ENCODE measurements at regions not wholly inside any gene's neighbourhood (a gene's known extent, or its start where the extent isn't known, plus 50 kb on each side); places are given as distances from the start of the nearest gene placed in this dataset.

DNA sequence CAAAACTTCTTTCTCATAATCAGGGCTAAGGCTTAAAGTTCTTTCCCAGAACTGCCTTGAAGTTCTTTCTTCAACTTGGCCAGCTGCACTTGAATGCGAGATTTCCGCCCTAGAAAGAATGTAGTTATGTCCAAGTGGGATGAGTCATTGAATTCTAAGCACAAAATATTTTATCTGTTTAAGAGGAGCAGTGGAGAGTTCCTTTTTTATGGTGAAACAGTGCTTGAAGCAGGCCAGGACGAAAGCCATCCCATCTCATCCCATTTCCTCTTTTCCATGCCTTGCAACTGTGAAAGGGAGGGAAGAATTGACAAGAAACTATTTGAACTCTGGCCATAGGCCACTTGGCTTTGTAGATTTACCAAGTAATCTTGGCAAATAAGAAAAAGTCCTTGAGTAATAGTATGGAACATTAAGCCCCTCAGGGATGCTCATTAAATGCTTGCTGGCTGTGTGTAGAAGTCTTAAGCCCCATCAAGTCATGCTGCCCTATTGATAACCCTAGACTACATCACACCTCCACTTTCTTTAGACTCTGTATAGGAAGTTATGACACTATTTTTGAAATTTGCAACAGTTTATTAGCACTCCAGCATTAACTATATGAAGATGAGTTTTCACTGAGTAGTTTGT is 174.5 kb downstream of the KCTD12 start:
- peak; percentile 97 for DNase-seq

DNA sequence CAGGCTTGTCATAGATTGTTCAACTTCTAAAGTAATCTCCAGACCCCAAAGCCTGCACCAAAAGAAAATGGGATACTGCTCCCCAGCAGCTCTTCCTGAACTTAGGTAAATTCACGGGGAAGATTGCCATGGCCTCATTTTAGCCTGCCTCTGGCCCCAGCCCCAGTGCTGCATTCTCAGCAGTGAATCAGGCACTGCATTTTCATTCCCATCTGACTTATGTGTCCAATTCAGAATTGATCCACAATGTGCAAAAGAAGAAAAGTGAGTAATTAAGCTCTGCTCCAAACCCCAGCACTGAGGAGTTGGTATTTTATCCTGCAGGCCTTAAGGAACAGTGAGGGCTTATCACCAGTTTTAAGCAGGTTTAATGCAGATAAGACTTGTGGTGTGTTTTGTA is 176.4 kb downstream of the KCTD12 start:
- no peak for DNase-seq

- no peak for DNase-seq
These were observed 178.0 kb downstream of the KCTD12 start for GRCh38 chr13:76708138-76708688.

GRCh38 chr13:76707360-76707759 is 178.8 kb downstream of the KCTD12 start:
- no peak for DNase-seq

GRCh38 chr13:76703621-76704288 is 182.4 kb downstream of the KCTD12 start:
- DNase-seq: no peak

DNA sequence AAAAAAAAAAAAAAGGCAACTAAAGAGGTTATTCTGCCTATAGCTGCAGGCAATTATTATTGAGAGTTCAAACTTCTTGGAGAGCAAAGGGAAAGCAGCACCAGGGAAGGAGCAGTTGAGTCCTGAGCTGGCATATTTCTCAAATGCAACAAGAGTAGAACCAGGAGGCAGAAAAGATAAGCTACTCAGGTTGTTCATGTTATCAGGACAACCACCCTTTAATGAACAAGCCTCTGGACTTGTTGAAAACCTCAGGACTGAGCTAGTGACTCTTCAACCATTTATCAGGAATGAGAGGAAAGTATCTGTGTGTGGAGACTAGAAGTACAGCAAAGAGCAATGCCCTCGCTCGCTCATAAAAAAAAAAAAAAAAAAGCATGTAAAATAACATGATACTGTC is 183.0 kb downstream of the KCTD12 start:
- no peak for DNase-seq

- no peak for DNase-seq
These were observed 188.9 kb downstream of the KCTD12 start for GRCh38 chr13:76697288-76697687.

DNA sequence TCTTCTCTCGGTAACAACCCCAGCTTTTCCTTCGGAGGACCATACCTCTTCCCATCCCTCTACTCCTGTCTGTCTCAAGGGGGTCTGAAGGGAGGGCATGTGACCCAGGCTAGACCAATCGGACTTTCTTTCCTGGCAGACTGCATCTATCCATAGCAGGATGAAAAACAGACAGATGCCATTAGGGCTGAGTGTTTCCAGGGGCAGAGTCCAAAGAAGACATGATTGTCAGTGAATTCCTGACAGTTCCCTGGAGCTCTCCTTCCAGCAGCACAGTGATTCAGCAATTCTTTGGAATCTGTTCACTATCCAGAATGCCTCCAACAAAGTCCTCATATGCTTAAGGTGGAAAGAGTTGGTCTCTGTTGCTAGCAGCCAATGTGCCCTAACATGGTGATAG is 189.8 kb downstream of the KCTD12 start:
- no peak for DNase-seq

GRCh38 chr13:76693086-76693485 is 193.1 kb downstream of the KCTD12 start:
- no peak for DNase-seq

- no peak for DNase-seq
These were observed 193.9 kb downstream of the KCTD12 start for GRCh38 chr13:76692346-76692745.

DNA sequence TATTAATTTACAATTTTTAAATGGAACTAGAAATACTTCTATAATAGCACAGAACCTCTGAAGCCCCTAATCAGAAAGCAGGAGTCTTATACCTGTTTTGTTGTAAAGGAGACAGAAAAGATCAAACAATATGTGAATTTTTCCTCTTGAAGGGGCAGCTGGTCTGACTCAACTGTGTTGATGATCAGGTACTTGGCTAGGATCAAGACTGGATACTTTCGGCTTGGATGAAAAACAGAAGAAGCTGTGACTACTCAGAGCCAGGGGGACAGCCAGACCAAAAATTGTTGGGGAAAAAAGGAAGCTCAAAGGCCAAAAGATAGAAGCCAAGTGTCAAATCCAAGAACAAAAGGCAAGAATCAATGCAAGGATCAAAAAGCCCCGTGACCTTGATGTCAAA is 195.6 kb downstream of the KCTD12 start:
- DNase-seq: no peak

DNA sequence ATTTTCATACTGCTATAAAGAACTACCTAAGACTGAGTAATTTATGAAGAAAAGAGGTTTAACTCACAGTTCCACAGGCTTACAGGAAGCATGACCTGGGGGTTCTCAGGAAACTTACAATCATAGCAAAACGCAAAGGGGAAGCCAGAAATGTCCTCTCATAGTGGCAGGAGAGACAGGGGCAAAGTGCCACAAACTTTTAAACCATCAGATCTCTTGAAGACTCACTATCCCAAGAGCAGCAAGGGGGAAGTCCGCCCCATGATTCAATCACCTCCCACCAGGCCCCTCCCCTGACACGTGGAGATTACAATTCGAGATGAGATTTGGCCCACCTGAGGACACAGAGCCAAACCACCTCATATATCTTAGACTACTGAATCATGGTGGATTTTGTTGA is 198.7 kb downstream of the KCTD12 start:
- DNase-seq: no peak

DNA sequence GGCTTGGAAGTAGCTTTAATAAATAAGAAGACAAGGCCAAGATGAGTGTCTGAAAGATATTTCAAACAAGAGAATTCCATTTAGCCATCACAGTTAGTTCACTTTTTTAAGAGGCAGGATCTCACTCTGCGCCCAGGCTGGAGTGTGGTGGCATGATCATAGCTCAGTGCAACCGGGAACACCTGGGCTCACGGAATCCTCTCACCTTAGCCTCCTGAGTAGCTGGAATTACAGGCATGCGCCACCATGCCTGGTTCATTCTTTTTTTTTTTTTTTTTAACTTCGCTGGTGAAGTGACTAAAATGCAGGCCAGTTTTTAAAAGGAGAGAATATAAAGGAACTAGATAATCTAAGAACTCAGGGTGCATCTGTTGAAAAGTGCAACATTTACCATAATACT is 200.3 kb downstream of the KCTD12 start:
- no peak for DNase-seq

GRCh38 chr13:76684336-76684735 is 201.9 kb downstream of the KCTD12 start:
- no peak for DNase-seq

DNA sequence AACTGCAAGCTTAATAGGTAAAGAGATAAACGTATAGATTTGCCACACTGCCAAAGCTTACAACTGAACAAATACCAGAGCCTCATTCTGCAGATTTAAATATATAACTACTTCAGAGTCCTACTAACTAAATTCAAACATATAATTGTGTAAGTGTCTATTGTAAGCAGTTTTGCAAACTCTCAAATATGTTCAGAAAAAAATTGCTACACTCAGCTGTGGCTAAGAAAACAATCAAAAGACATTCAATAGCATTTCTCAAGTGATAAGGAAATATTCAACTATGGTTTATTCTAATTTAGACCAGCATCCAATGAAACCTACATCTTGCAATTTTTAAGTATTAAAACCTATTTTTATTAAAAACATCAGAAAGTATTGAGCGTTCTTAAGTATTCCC is 202.4 kb downstream of the KCTD12 start:
- DNase-seq: no peak

- no peak for DNase-seq
These were observed 203.0 kb downstream of the KCTD12 start for GRCh38 chr13:76683168-76683567.

GRCh38 chr13:76680112-76680511 is 206.1 kb downstream of the KCTD12 start:
- no peak for DNase-seq

- DNase-seq: peak; percentile 35
These were observed 209.2 kb downstream of the KCTD12 start for GRCh38 chr13:76677043-76677442.

DNA sequence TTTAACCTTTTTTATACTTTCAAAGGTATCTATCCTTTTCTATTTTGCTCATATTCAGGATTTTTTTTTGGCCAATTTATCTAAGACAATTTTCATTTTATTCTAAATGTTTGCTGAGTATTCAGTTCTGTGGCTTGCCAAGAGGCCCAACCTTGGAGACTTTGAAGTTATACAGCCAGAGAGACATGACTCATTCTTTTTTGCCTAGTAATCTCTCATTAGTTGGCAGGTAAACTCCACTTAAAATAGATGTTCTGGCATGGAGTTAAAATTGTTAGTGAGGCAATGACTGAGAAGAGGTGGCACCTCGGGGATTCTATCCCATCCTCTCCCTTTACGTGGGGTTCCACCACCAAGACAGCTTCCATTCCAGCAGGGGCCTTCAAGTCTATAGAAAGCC is 213.8 kb downstream of the KCTD12 start:
- DNase-seq: no peak

GRCh38 chr13:76668716-76669115 is 217.5 kb downstream of the KCTD12 start:
- no peak for DNase-seq

DNA sequence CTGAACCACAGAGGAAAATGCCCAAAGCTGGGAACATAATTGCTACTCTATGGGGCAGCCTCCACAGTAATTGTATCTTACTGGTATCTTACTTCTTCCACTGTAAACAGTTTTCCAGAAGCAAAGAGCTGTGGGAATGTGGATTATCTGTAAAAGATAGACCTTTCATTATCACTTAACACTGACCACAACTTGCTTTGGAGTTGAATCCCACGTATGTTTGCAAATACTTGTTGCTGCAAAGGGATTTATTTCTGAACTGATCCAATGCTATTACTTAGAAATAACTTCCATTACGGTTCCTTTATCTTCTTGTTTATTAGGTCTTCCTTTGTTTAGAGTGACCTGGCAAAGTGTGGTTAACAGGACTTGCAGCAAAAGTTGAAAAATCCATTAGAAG is 218.1 kb downstream of the KCTD12 start:
- DNase-seq: no peak

- peak; percentile 69 for DNase-seq
These were observed 218.7 kb downstream of the KCTD12 start for GRCh38 chr13:76667551-76667950.

- DNase-seq: peak; percentile 13
These were observed 222.4 kb downstream of the KCTD12 start for GRCh38 chr13:76663592-76664335.
